Panc1 (cell line): ENCODE measurements at regions not wholly inside any gene's neighbourhood (a gene's known extent, or its start where the extent isn't known, plus 50 kb on each side); places are given as distances from the start of the nearest gene placed in this dataset. TPM values are rescaled to one million over a fixed set of nuclear protein-coding genes. Genes with fewer than 3 reads are reported as not detected.

Source experiments
- ATAC-seq: fragments of 200-7000 bp; cut with Tn5 transposase; 2 replicates; pipeline ENCODE4 v1.9.1; 2020; ENCODE audit warnings: mild to moderate bottlenecking, moderate library complexity
- BruUV-seq: library from RNA; stranded (reverse); fragments of 400-500 nt; replicated peaks from 2 replicates; lab custom pipeline; 2021; lab: Mats Ljungman, UMichigan
- CTCF ChIA-PET: fragments of 300-600 bp; sonication (Branson Sonifier 250); formaldehyde crosslinking; loops from one replicate; lab custom pipeline; 2022; ENCODE audit warnings: antibody characterized with exemption; lab: Charles Lee
- POLR2A ChIA-PET: fragments of 300-600 bp; sonication (Branson Sonifier 250); formaldehyde crosslinking; loops from one replicate; lab custom pipeline; 2022; ENCODE audit warnings: antibody characterized with exemption; lab: Charles Lee
- DNase-seq: peaks from one replicate; pipeline ENCODE4 v3.0.0-alpha.2; 2010; ENCODE audit warnings: low read depth, low spot score
- H3K27ac ChIP-seq: 2 replicates; pipeline ENCODE4 v1.5.1; 2011; ENCODE audit warnings: mild to moderate bottlenecking, low read length, inconsistent platforms
- H3K27me3 ChIP-seq: fragments of 200-500 bp; sonication (Bioruptor generic); 2 replicates; pipeline ENCODE4 v1.6.0; 2014; ENCODE audit warnings: low read length, inconsistent platforms; ENCODE audit not compliant: control insufficient read depth, insufficient read depth
- H3K36me3 ChIP-seq: fragments of 200-500 bp; sonication (Bioruptor generic); 2 replicates; pipeline ENCODE4 v1.5.1; 2014; ENCODE audit warnings: inconsistent platforms, mild to moderate bottlenecking, low read length, moderate library complexity; ENCODE audit not compliant: control insufficient read depth, insufficient read depth
- H3K4me1 ChIP-seq: 2 replicates; pipeline ENCODE4 v1.5.1; 2011; ENCODE audit warnings: inconsistent platforms, mild to moderate bottlenecking, low read length, moderate library complexity; ENCODE audit not compliant: control insufficient read depth, insufficient read depth
- H3K4me3 ChIP-seq, 2 experiments: 2 replicates each; pipeline ENCODE4 v1.5.1; 2011 to 2012; ENCODE audit warnings: low read depth in 2 of 2, low read length in 2 of 2, mild to moderate bottlenecking in 2 of 2, inconsistent platforms in 1 of 2, moderate library complexity in 1 of 2
- H3K9me3 ChIP-seq: fragments of 200-500 bp; sonication (Bioruptor generic); 2 replicates; pipeline ENCODE4 v1.5.1; 2014; ENCODE audit warnings: low read depth, mild to moderate bottlenecking, inconsistent platforms, low read length, moderate library complexity; ENCODE audit not compliant: control insufficient read depth, insufficient read depth
- CTCF ChIP-seq: fragments of 450-650 bp; IDR thresholded peaks from 2 replicates; pipeline ENCODE4 v1.5.1; 2017; ENCODE audit warnings: mild to moderate bottlenecking
- POLR2AphosphoS5 ChIP-seq: IDR thresholded peaks from 2 replicates; pipeline ENCODE4 v1.6.1; 2012; ENCODE audit warnings: mild to moderate bottlenecking, low read depth, low read length, moderate library complexity
- REST ChIP-seq, 2 experiments: IDR thresholded peaks; 2 replicates each; pipeline ENCODE4 v1.6.1; 2011 to 2012; ENCODE audit warnings: low read depth in 2 of 2, control low read depth in 1 of 2, low read length in 1 of 2, mild to moderate bottlenecking in 1 of 2, moderate library complexity in 1 of 2; ENCODE audit not compliant: insufficient read depth in 1 of 2
- SIN3A ChIP-seq: IDR thresholded peaks from 2 replicates; pipeline ENCODE4 v1.6.1; 2012; ENCODE audit warnings: low read depth, mild to moderate bottlenecking, low read length, moderate library complexity, borderline replicate concordance; ENCODE audit not compliant: insufficient read depth
- TCF7L2 ChIP-seq: IDR thresholded peaks from 2 replicates; pipeline ENCODE4 v1.6.1; 2011; ENCODE audit warnings: mild to moderate bottlenecking, low read depth, low read length, inconsistent platforms
- in situ Hi-C: cut with HindIII; loops from 2 replicates; pipeline ENCODE4 v1.10.0; 2016; ENCODE audit warnings: low sequenced_read_pairs, low pct_unique_long_range_greater_than_20kb
- intact Hi-C: fragments of 100-400 bp; cut with micrococcal nuclease; formaldehyde crosslinking; loops from one replicate; pipeline ENCODE4 v1.10.0; 2022; ENCODE audit not compliant: unreplicated experiment
- microRNA-seq: library from miRNA; unstranded; fragments of <30 nt; microRNA quantifications from one replicate; pipeline ENCODE4 v1.1.0, GENCODE V29; 2020; ENCODE audit not compliant: unreplicated experiment

- no peaks in the 10 kb centered on the region; the same call in 1 of the 2 replicates for H3K36me3 ChIP-seq
- H3K9me3 ChIP-seq: no peaks in the 10 kb centered on the region; the same call in 1 of the 2 replicates
- no peak for ATAC-seq
- in situ Hi-C loops (no loop called here), intact Hi-C loops (no loop called here)
- H3K4me1 ChIP-seq: no peaks in the 10 kb centered on the region
- H3K27me3 ChIP-seq: no peaks in the 10 kb centered on the region
- TF ChIP-seq TCF7L2 (no peak), POLR2AphosphoS5 (no peak), SIN3A (no peak), REST (IDR thresholded peaks at IDR 0.05; ENCODE audit: insufficient read depth in 1 of 2, low read depth in 2 of 2, low read length in 1 of 2) (no peak), CTCF (no peak)
- ChIA-PET POLR2A (no interaction called here), CTCF (interaction anchor here (0.6 kb wide), 1 partner anchor 67 kb away, joined by 3 read pairs; no protein-coding TSS in a partner anchor)
- no peak for DNase-seq
- no peak overlapping the region for H3K27ac ChIP-seq
- no TSS peak for BruUV-seq
- H3K4me3 ChIP-seq: no peak overlapping the region
These were observed 194.0 kb downstream of the AJAP1 start for GRCh38 chr1:4848431-4848830.

- BruUV-seq: no TSS peak
- intact Hi-C loops: no loop called here
- H3K36me3 ChIP-seq: no peaks in the 10 kb centered on the region; the same call in 1 of the 2 replicates
- in situ Hi-C loops: no loop called here
- no peaks in the 10 kb centered on the region; the same call in 1 of the 2 replicates for H3K9me3 ChIP-seq
- H3K4me1 ChIP-seq: no peaks in the 10 kb centered on the region
- H3K27me3 ChIP-seq: no peaks in the 10 kb centered on the region
- H3K27ac ChIP-seq: no peak overlapping the region
- ChIA-PET POLR2A (no interaction called here), CTCF (no interaction called here)
- TF ChIP-seq POLR2AphosphoS5: no peak
- TF ChIP-seq REST (IDR thresholded peaks at IDR 0.05; ENCODE audit: insufficient read depth in 1 of 2, low read depth in 2 of 2, low read length in 1 of 2): no peak
- TF ChIP-seq SIN3A: no peak
- TF ChIP-seq TCF7L2: no peak
- no peak for TF ChIP-seq CTCF
- no peak for DNase-seq
- no peak for ATAC-seq
- H3K4me3 ChIP-seq: no peak overlapping the region
These were observed 193.3 kb downstream of the AJAP1 start for GRCh38 chr1:4847711-4848110.

Small RNA genes in the stretch of these regions (microRNA-seq; reads per million reads assigned to microRNA genes)
- not detected for gene MIR4417
